Islet of Langerhans (tissue), 1 donor: ENCODE measurements at regions not wholly inside any gene's neighbourhood (a gene's known extent, or its start where the extent isn't known, plus 50 kb on each side); places are given as distances from the start of the nearest gene placed in this dataset.

ENCODE experiments used
- FAIRE-seq: peaks from one replicate; lab custom pipeline; 2011; peaks lifted over from hg19 to GRCh38; lab: Jason Lieb, UNC

GRCh38 chr1:177472567-177472966 is 301.8 kb downstream of the BRINP2 start:
- no peak for FAIRE-seq

- no peak for FAIRE-seq
These were observed 300.5 kb downstream of the BRINP2 start for GRCh38 chr1:177471244-177471643.

GRCh38 chr1:177469519-177469918 is 298.8 kb downstream of the BRINP2 start:
- no peak for FAIRE-seq

- FAIRE-seq = no peak
These were observed 295.5 kb downstream of the BRINP2 start for GRCh38 chr1:177466286-177466685.

GRCh38 chr1:177464686-177465085 is 293.9 kb downstream of the BRINP2 start:
- no peak for FAIRE-seq

GRCh38 chr1:177451191-177451590 is 280.4 kb downstream of the BRINP2 start:
- no peak for FAIRE-seq

GRCh38 chr1:177448652-177449357 is 278.0 kb downstream of the BRINP2 start:
- FAIRE-seq = no peak

- no peak for FAIRE-seq
These were observed 277.4 kb downstream of the BRINP2 start for GRCh38 chr1:177448036-177448615.

- FAIRE-seq = no peak
These were observed 274.4 kb downstream of the BRINP2 start for GRCh38 chr1:177444997-177445746.

- no peak for FAIRE-seq
These were observed 272.2 kb downstream of the BRINP2 start for GRCh38 chr1:177443003-177443402.

- FAIRE-seq = no peak
These were observed 271.8 kb downstream of the BRINP2 start for GRCh38 chr1:177442584-177442983.

- FAIRE-seq = no peak
These were observed 270.5 kb downstream of the BRINP2 start for GRCh38 chr1:177441281-177441680.

- FAIRE-seq = no peak
These were observed 270.1 kb downstream of the BRINP2 start for GRCh38 chr1:177440821-177441220.

GRCh38 chr1:177439301-177439700 is 268.5 kb downstream of the BRINP2 start:
- FAIRE-seq = no peak

- FAIRE-seq = no peak
These were observed 264.6 kb downstream of the BRINP2 start for GRCh38 chr1:177435364-177435763.

- FAIRE-seq = no peak
These were observed 262.1 kb downstream of the BRINP2 start for GRCh38 chr1:177432897-177433296.

- FAIRE-seq = no peak
These were observed 260.4 kb downstream of the BRINP2 start for GRCh38 chr1:177431123-177431522.

GRCh38 chr1:177429234-177429633 is 258.5 kb downstream of the BRINP2 start:
- no peak for FAIRE-seq

- no peak for FAIRE-seq
These were observed 257.1 kb downstream of the BRINP2 start for GRCh38 chr1:177427811-177428210.

GRCh38 chr1:177426497-177426896 is 255.7 kb downstream of the BRINP2 start:
- FAIRE-seq = no peak

- no peak for FAIRE-seq
These were observed 254.4 kb downstream of the BRINP2 start for GRCh38 chr1:177425199-177425598.

- FAIRE-seq = no peak
These were observed 254.0 kb downstream of the BRINP2 start for GRCh38 chr1:177424744-177425143.

GRCh38 chr1:177423090-177423489 is 252.3 kb downstream of the BRINP2 start:
- no peak for FAIRE-seq
